ENCODE measurements at regions not wholly inside any gene's neighbourhood (a gene's known extent, or its start where the extent isn't known, plus 50 kb on each side); places are given as distances from the start of the nearest gene placed in this dataset.

DNA sequence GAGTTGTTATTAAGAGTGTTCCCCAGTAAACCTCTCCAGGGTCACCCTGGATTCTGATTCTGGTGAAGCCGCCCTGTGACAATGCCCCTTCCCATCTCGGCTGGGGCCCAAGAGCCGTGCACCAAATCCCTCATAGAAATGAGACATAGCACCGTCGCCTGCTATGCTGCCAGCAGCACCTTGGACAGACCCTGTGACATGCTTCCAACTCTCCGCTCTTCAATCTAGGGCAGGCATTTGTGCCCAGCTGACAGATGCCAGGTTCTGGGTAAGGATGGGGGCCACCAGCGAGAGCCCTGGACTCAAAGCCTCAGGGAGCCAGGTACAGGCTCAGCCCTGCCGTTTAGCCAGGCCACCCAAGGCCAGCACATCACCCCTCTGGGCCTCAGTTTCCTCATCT, 55.8 kb upstream of the TCF20 start:
- Mint-ChIP-seq H3K27ac (no peak overlapping the region), H3K9me3 (no peaks in the 10 kb centered on the region), H3K27me3 (ENCODE audit: low read depth) (peaks cover 74% of the 10 kb centered on the region), H3K4me3 (no peak overlapping the region), H3K4me1 (peaks cover 19% of the 10 kb centered on the region), H3K36me3 (ENCODE audit: low read depth) (peaks cover 5% of the 10 kb centered on the region)
- TF ChIP-seq, protein P1, sequence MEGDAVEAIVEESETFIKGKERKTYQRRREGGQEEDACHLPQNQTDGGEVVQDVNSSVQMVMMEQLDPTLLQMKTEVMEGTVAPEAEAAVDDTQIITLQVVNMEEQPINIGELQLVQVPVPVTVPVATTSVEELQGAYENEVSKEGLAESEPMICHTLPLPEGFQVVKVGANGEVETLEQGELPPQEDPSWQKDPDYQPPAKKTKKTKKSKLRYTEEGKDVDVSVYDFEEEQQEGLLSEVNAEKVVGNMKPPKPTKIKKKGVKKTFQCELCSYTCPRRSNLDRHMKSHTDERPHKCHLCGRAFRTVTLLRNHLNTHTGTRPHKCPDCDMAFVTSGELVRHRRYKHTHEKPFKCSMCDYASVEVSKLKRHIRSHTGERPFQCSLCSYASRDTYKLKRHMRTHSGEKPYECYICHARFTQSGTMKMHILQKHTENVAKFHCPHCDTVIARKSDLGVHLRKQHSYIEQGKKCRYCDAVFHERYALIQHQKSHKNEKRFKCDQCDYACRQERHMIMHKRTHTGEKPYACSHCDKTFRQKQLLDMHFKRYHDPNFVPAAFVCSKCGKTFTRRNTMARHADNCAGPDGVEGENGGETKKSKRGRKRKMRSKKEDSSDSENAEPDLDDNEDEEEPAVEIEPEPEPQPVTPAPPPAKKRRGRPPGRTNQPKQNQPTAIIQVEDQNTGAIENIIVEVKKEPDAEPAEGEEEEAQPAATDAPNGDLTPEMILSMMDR (IDR thresholded peaks at IDR 0.05; ENCODE audit: unreplicated experiment in 3 of 3): no peak

DNA sequence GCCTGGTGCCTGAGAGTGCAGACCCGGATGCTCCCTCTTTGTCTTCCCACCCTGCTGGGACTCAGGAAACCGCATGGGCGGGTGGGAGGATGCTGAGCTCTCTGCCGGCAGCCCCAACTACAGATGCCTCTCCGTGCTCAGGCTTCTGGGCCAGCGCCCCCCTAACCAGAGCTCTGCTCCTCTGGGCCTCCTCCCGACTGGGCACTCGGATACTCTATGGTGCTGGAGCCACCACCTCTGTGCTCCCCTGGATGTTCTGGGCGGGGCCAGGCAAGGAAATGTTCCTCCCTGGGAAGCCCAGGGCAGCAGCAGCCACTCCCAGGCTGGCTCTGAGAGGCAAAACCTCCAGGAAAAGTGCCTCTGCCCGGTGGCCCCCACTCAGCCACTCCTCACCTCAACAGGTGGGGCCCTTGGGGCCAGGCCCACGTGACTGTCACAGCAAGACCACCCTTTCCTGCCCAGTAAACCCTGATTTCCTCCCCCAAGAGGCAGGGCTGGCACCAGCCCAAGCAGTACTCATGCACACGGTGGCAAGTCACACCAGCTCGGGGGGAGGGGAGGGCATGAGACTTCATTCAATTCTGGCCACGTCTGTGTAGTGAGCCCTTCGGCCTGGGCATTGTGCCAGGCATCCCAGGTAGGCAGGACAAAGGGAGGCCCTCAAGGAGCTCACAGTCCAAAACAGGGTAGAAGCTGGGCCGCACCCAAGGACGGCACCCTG, 54.7 kb upstream of the TCF20 start:
- TF ChIP-seq, protein P1 (IDR thresholded peaks at IDR 0.05; ENCODE audit: unreplicated experiment in 3 of 3): no peak
- Mint-ChIP-seq H3K4me3 (no peak overlapping the region), H3K4me1 (peaks cover 24% of the 10 kb centered on the region), H3K27me3 (ENCODE audit: low read depth) (peaks cover 68% of the 10 kb centered on the region), H3K36me3 (ENCODE audit: low read depth) (peaks cover 5% of the 10 kb centered on the region), H3K27ac (no peak overlapping the region), H3K9me3 (no peaks in the 10 kb centered on the region)

DNA sequence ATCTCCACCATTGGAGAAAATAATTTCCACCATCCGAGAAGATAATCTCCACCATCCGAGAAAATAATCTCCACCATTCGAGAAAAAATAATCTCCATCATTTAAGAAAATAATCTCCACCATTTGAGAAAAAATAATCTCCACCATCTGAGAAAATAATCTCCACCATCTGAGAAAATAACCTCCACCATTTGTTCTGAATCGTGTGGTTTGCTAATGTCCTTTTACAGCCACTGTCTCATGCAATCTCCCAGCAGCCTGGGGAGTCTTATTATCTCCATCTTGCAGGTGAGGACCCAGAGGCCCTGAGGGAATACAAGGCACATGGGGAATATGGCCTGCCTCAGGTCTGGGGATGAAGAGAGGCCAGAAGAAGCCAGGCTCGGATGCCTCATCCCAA, 54.1 kb upstream of the TCF20 start:
- Mint-ChIP-seq H3K4me1 (peaks cover 27% of the 10 kb centered on the region), H3K27me3 (ENCODE audit: low read depth) (peaks cover 72% of the 10 kb centered on the region), H3K9me3 (no peaks in the 10 kb centered on the region), H3K27ac (no peak overlapping the region), H3K36me3 (ENCODE audit: low read depth) (peaks cover 5% of the 10 kb centered on the region), H3K4me3 (no peak overlapping the region)
- TF ChIP-seq, protein P1 (IDR thresholded peaks at IDR 0.05; ENCODE audit: unreplicated experiment in 3 of 3): no peak

DNA sequence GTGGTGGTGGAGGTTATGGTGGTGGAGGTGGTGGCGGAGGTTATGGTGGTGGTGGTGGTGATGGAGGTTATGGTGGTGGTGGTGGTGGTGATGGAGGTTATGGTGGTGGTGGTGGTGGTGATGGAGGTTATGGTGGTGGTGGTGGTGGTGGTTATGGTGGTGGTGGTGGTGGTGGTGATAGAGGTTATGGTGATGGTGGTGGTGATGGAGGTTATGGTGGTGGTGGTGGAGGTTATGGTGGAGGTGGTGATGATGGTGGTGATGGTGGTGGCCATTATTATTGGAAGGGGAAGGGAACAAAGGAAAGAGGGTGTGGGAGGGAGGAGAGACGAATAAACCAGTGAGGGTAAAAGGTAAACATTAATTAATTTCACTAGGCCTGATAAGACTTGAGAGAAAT, 53.5 kb upstream of the TCF20 start:
- Mint-ChIP-seq H3K4me1 (peaks cover 23% of the 10 kb centered on the region), H3K27ac (no peak overlapping the region), H3K9me3 (no peaks in the 10 kb centered on the region), H3K36me3 (ENCODE audit: low read depth) (peaks cover 5% of the 10 kb centered on the region), H3K4me3 (no peak overlapping the region), H3K27me3 (ENCODE audit: low read depth) (peaks cover 70% of the 10 kb centered on the region)
- TF ChIP-seq, protein P1 (IDR thresholded peaks at IDR 0.05; ENCODE audit: unreplicated experiment in 3 of 3): no peak

DNA sequence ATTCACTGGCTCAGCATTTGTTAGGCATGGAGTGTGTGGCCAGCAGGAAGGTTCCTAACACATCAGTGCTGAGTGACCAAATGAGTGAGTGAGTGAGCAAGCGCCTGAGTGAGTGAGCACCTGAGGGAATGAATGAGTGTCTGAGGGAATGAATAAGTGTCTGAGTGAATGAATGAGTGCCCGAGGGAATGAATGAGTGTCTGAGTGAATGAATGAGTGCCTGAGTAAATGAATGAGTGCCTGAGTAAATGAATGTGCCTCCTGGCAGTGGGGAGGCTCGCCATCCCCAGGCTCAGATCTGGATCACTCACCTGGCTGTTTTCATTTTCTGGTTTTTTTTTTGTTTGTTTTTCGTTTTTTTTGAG, 52.1 kb upstream of the TCF20 start:
- peaks cover 5% of the 10 kb centered on the region for H3K36me3 Mint-ChIP-seq (ENCODE audit: low read depth)
- H3K27ac Mint-ChIP-seq: peak overlapping the region in 1 of 3 experiments; percentile 3
- no peaks in the 10 kb centered on the region for H3K9me3 Mint-ChIP-seq
- TF ChIP-seq, protein P1 (IDR thresholded peaks at IDR 0.05; ENCODE audit: unreplicated experiment in 3 of 3): no peak
- H3K27me3 Mint-ChIP-seq (ENCODE audit: low read depth): peaks cover 56% of the 10 kb centered on the region
- peaks cover 28% of the 10 kb centered on the region for H3K4me1 Mint-ChIP-seq
- no peak overlapping the region for H3K4me3 Mint-ChIP-seq

DNA sequence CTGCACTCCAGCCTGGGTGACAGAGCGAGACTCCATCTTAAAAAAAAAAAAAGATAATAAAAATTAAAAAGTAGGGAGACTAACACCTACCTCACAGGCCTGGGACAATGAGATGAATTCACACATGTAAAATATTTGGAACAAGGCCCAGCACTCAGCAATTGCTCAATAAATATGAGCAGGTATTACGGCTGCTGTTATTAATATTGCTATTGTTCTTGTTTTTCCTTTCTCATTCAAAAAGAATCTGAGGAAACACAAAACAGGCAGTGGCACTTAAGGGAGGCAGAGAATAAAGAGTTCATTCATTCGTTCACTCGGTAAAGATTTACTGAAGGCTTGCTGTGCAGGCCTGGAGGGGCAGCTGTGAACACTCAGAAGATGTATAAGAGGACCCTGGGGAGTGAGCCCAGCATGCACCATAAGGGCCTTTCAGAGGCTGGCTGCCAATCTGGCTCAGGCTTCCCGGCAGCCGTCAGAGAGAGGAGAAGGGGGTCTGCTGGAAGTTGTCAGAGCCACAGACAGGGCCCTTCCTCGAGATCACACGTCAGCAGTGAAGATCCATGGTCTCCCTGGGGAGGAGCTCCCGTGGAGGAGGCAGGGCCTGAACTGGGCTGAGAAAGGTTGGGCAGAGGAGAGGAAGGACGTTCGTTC, 51.6 kb upstream of the TCF20 start:
- H3K9me3 Mint-ChIP-seq: no peaks in the 10 kb centered on the region
- peaks cover 32% of the 10 kb centered on the region for H3K4me1 Mint-ChIP-seq
- peaks cover 56% of the 10 kb centered on the region for H3K27me3 Mint-ChIP-seq (ENCODE audit: low read depth)
- peak overlapping the region in 1 of 3 experiments; percentile 3 for H3K27ac Mint-ChIP-seq
- H3K36me3 Mint-ChIP-seq (ENCODE audit: low read depth): peaks cover 5% of the 10 kb centered on the region
- no peak overlapping the region for H3K4me3 Mint-ChIP-seq
- TF ChIP-seq, protein P1 (IDR thresholded peaks at IDR 0.05; ENCODE audit: unreplicated experiment in 3 of 3): no peak

All from nephron (organoid).